ENCODE measurements at regions not wholly inside any gene's neighbourhood (a gene's known extent, or its start where the extent isn't known, plus 50 kb on each side); places are given as distances from the start of the nearest gene placed in this dataset.

- no peak for DNase-seq (ENCODE audit: low read depth, low spot score)
- Histone ChIP-seq H3K9ac (ENCODE audit: insufficient read length, low read depth) (no peak overlapping the region), H3K4me1 (ENCODE audit: insufficient read depth, insufficient read length) (peaks cover 6% of the 10 kb centered on the region), H3K9me3 (ENCODE audit: insufficient read depth, low read length) (no peaks in the 10 kb centered on the region), H3K36me3 (ENCODE audit: insufficient read depth, insufficient read length, low read length) (no peaks in the 10 kb centered on the region), H3K4me3 (ENCODE audit: insufficient read length, low read depth) (no peak overlapping the region), H3K27me3 (ENCODE audit: insufficient read depth, insufficient read length) (no peaks in the 10 kb centered on the region)
- TF ChIP-seq YY1 (IDR thresholded peaks at IDR 0.05; ENCODE audit: insufficient read depth, insufficient read length) (no peak), ZNF274 (IDR thresholded peaks at IDR 0.05; ENCODE audit: low read depth, low read length) (no peak), SUZ12 (IDR thresholded peaks at IDR 0.05; ENCODE audit: extremely low read depth, insufficient read depth, insufficient read length) (no peak)
Observed at GRCh38 chr18:37665346-37665745, 99.7 kb upstream of the CELF4 start.

DNA sequence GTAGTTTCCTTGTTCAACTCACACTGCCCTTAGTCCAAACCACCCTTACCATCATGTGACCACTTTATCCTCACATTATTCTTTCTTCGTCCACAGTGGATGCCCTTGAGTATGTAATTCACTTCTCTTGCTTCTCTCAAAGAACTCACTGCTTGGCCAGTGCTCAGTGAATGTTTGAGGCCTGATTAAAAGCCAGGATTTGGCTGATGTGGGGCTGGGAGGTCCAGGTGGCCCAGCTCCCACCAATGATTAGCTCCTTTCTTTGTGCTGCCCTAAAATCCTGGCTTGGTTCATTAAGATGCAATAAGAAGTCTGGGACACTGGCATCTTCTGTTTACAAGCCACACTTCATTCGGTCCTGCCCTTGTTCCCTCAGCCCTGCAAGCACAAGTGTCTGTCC lies 97.8 kb upstream of the CELF4 start:
- H3K4me1 ChIP-seq (ENCODE audit: insufficient read depth, insufficient read length), result no peaks in the 10 kb centered on the region
- no peaks in the 10 kb centered on the region for H3K36me3 ChIP-seq (ENCODE audit: insufficient read depth, insufficient read length, low read length)
- no peak overlapping the region for H3K9ac ChIP-seq (ENCODE audit: insufficient read length, low read depth)
- H3K27me3 ChIP-seq (ENCODE audit: insufficient read depth, insufficient read length), result no peaks in the 10 kb centered on the region
- TF ChIP-seq ZNF274 (IDR thresholded peaks at IDR 0.05; ENCODE audit: low read depth, low read length), result no peak
- no peak for TF ChIP-seq SUZ12 (IDR thresholded peaks at IDR 0.05; ENCODE audit: extremely low read depth, insufficient read depth, insufficient read length)
- TF ChIP-seq YY1 (IDR thresholded peaks at IDR 0.05; ENCODE audit: insufficient read depth, insufficient read length), result no peak
- no peaks in the 10 kb centered on the region for H3K9me3 ChIP-seq (ENCODE audit: insufficient read depth, low read length)
- H3K4me3 ChIP-seq (ENCODE audit: insufficient read length, low read depth), result no peak overlapping the region
- no peak for DNase-seq (ENCODE audit: low read depth, low spot score)

- TF ChIP-seq YY1 (IDR thresholded peaks at IDR 0.05; ENCODE audit: insufficient read depth, insufficient read length) (no peak), ZNF274 (IDR thresholded peaks at IDR 0.05; ENCODE audit: low read depth, low read length) (no peak), SUZ12 (IDR thresholded peaks at IDR 0.05; ENCODE audit: extremely low read depth, insufficient read depth, insufficient read length) (no peak)
- DNase-seq (ENCODE audit: low read depth, low spot score), result no peak
- no peaks in the 10 kb centered on the region for H3K9me3 ChIP-seq (ENCODE audit: insufficient read depth, low read length)
- H3K9ac ChIP-seq (ENCODE audit: insufficient read length, low read depth), result no peak overlapping the region
- H3K36me3 ChIP-seq (ENCODE audit: insufficient read depth, insufficient read length, low read length), result no peaks in the 10 kb centered on the region
- no peak overlapping the region for H3K4me3 ChIP-seq (ENCODE audit: insufficient read length, low read depth)
- H3K27me3 ChIP-seq (ENCODE audit: insufficient read depth, insufficient read length), result no peaks in the 10 kb centered on the region
- no peaks in the 10 kb centered on the region for H3K4me1 ChIP-seq (ENCODE audit: insufficient read depth, insufficient read length)
Observed at GRCh38 chr18:37662546-37663339, 97.1 kb upstream of the CELF4 start.

DNA sequence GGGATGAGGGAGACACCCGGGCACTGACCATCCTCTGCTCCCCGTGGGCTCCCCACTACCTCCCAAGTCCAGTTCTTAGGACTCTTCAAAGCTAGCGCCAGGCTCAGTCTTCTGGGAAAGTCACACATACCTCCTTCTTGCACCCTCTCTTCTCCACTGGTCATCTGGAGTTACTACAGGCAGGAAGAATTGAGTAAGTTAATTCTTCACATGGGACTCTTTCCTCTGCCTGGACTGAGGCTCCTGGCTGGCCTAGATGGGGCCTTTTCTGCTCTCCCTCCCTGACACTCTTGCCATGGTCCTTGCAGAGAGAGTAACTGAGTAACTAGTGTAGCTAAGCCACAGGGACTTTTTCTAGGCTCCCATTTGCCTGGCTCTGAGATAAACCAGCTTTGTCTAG lies 96.5 kb upstream of the CELF4 start:
- H3K9me3 ChIP-seq (ENCODE audit: insufficient read depth, low read length), result no peaks in the 10 kb centered on the region
- TF ChIP-seq ZNF274 (IDR thresholded peaks at IDR 0.05; ENCODE audit: low read depth, low read length) (no peak), YY1 (IDR thresholded peaks at IDR 0.05; ENCODE audit: insufficient read depth, insufficient read length) (no peak), SUZ12 (IDR thresholded peaks at IDR 0.05; ENCODE audit: extremely low read depth, insufficient read depth, insufficient read length) (no peak)
- no peak overlapping the region for H3K9ac ChIP-seq (ENCODE audit: insufficient read length, low read depth)
- DNase-seq (ENCODE audit: low read depth, low spot score), result no peak
- H3K4me1 ChIP-seq (ENCODE audit: insufficient read depth, insufficient read length), result no peaks in the 10 kb centered on the region
- no peaks in the 10 kb centered on the region for H3K27me3 ChIP-seq (ENCODE audit: insufficient read depth, insufficient read length)
- no peaks in the 10 kb centered on the region for H3K36me3 ChIP-seq (ENCODE audit: insufficient read depth, insufficient read length, low read length)
- no peak overlapping the region for H3K4me3 ChIP-seq (ENCODE audit: insufficient read length, low read depth)

DNA sequence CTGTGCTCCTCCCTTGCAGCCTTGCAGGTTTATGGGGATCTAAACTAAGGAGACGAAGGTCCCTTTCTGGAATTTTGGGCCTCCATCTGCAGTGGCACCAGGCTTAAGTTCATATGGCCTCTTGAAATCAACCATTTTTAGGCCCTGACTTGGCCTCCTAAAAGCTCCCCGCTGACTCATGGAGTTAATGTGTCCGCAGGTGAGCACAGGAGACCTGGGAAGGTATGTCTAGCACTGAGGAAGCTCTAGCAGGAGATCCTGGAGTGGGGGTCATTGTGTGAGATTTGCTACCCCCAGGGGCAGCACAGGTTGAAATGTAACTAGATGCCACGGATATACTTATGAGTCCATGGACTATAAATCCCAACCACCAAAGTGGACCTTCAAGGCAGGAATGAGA lies 95.9 kb upstream of the CELF4 start:
- no peaks in the 10 kb centered on the region for H3K9me3 ChIP-seq (ENCODE audit: insufficient read depth, low read length)
- no peaks in the 10 kb centered on the region for H3K36me3 ChIP-seq (ENCODE audit: insufficient read depth, insufficient read length, low read length)
- TF ChIP-seq ZNF274 (IDR thresholded peaks at IDR 0.05; ENCODE audit: low read depth, low read length) (no peak), YY1 (IDR thresholded peaks at IDR 0.05; ENCODE audit: insufficient read depth, insufficient read length) (no peak)
- H3K4me3 ChIP-seq (ENCODE audit: insufficient read length, low read depth), result no peak overlapping the region
- no peaks in the 10 kb centered on the region for H3K4me1 ChIP-seq (ENCODE audit: insufficient read depth, insufficient read length)
- H3K9ac ChIP-seq (ENCODE audit: insufficient read length, low read depth), result no peak overlapping the region
- DNase-seq (ENCODE audit: low read depth, low spot score), result no peak
- H3K27me3 ChIP-seq (ENCODE audit: insufficient read depth, insufficient read length), result no peaks in the 10 kb centered on the region

DNA sequence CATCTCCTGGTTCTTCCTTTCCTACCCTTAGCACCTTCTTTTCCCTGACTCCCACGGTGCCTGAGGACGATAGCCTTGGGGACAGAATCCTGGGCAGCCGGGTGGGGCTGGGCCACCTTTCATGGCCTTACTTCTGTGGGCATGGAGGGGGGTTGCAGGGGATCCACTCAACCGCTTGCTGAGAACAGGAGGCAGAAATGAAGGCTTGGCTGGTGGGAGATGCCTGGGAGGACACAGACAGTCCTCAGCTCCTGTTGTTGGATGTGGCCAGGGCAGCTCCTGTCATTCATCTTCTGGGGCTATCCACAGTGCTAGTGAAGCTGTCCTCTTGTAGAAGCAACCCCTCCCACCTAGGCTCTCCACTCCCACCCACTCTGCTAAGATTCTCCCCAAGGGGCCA lies 95.5 kb upstream of the CELF4 start:
- Histone ChIP-seq H3K4me1 (ENCODE audit: insufficient read depth, insufficient read length) (no peaks in the 10 kb centered on the region), H3K36me3 (ENCODE audit: insufficient read depth, insufficient read length, low read length) (no peaks in the 10 kb centered on the region), H3K27me3 (ENCODE audit: insufficient read depth, insufficient read length) (no peaks in the 10 kb centered on the region), H3K9ac (ENCODE audit: insufficient read length, low read depth) (no peak overlapping the region), H3K4me3 (ENCODE audit: insufficient read length, low read depth) (no peak overlapping the region), H3K9me3 (ENCODE audit: insufficient read depth, low read length) (no peaks in the 10 kb centered on the region)
- DNase-seq (ENCODE audit: low read depth, low spot score), result no peak
- TF ChIP-seq YY1 (IDR thresholded peaks at IDR 0.05; ENCODE audit: insufficient read depth, insufficient read length) (no peak), SUZ12 (IDR thresholded peaks at IDR 0.05; ENCODE audit: extremely low read depth, insufficient read depth, insufficient read length) (no peak), ZNF274 (IDR thresholded peaks at IDR 0.05; ENCODE audit: low read depth, low read length) (no peak)

GRCh38 chr18:37660658-37661057 lies 95.1 kb upstream of the CELF4 start:
- Histone ChIP-seq H3K36me3 (ENCODE audit: insufficient read depth, insufficient read length, low read length) (no peaks in the 10 kb centered on the region), H3K27me3 (ENCODE audit: insufficient read depth, insufficient read length) (no peaks in the 10 kb centered on the region), H3K4me1 (ENCODE audit: insufficient read depth, insufficient read length) (no peaks in the 10 kb centered on the region), H3K9me3 (ENCODE audit: insufficient read depth, low read length) (no peaks in the 10 kb centered on the region), H3K4me3 (ENCODE audit: insufficient read length, low read depth) (no peak overlapping the region), H3K9ac (ENCODE audit: insufficient read length, low read depth) (no peak overlapping the region)
- no peak for DNase-seq (ENCODE audit: low read depth, low spot score)
- no peak for TF ChIP-seq SUZ12 (IDR thresholded peaks at IDR 0.05; ENCODE audit: extremely low read depth, insufficient read depth, insufficient read length)

Measured in NT2/D1 (cell line).